SK-N-DZ (cell line): ENCODE measurements at regions not wholly inside any gene's neighbourhood (a gene's known extent, or its start where the extent isn't known, plus 50 kb on each side); places are given as distances from the start of the nearest gene placed in this dataset.
A peak's percentile ranks its signal among the peaks of the same experiment; 100 is the strongest.

Source experiments
- DNase-seq: peaks from one replicate; pipeline ENCODE4 v3.0.0-alpha.2; 2015; ENCODE audit warnings: low spot score

GRCh38 chr3:65233561-65233960 is 545.8 kb upstream of the ADAMTS9 start:
- no peak for DNase-seq

DNA sequence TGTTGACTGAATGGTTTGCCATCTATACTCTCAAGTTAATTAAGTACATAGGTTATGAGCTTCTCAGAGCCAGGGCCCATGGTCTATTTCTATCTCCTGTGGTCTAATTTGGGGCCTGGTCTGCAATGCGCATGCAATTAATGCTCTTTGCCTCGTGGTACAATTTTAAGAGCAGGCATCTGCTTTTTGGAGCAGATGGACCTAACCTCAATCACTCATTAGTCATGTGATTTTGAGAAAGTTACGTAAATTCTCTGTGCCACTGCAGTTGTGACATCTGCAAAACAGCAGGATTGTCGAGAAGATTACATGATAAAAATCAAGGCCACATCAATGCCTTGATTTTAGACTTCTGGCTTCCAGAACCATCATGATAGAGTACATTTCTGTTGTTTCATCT is 543.7 kb upstream of the ADAMTS9 start:
- peak; percentile 93 for DNase-seq

DNA sequence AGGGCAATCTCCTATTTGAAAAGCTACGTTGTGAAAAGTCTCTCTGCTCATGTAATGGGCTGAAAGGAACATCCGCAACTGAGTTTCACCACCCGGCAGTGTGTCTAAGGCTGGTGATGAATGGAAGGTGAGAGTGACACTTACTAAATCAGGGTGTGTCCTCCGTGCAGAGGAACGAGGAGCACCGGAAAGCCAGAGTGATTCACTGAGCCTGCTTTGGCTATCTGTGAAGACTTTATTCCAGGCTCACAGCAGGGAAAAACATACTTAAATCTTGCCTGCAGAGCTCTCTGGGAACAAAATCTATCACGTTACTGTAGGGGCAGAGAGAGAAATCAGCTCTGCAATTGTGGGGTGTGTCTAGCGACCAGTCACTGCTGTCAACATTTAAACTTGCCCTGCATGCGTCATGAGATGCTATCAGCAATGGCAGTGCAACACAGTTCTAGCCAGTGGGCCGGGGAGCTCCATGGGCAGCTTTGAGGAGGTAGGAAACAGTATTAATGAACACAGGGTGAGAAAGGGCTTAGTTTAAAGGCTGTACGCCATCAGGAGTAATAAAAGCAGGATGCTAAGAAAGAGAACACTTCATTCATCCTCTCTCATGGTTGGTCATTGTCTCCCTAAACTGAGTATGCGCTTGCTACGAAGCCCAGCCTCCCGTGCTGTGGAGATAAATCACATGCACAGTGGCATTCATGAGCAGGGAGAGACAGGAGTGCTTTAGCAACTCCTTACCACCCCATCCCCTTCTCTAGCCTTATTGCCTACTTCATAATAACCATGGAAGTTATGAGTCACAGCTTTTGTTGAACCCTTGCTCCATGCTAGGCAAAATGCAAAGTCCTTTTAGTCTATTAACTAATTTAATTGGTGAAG is 542.7 kb upstream of the ADAMTS9 start:
- DNase-seq: peak; percentile 34

DNA sequence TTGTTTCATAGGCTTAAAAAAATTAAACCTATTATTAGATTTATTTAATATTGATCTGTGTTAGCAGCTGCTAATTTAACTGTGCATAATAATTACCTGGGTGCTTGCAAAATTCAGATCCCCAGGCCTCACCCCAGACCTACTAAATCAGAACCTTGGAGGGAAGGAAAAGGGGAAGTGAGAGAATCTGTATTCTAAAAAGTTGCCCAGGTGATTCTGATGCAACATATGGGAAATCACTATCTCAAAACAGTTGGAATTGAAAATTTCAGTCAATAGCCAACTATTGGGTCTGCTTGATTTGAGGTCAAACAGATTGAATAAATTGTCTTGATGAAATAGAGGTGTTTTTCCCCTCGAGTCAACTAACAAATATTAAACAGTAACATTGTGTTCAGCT is 538.5 kb upstream of the ADAMTS9 start:
- DNase-seq: no peak

DNA sequence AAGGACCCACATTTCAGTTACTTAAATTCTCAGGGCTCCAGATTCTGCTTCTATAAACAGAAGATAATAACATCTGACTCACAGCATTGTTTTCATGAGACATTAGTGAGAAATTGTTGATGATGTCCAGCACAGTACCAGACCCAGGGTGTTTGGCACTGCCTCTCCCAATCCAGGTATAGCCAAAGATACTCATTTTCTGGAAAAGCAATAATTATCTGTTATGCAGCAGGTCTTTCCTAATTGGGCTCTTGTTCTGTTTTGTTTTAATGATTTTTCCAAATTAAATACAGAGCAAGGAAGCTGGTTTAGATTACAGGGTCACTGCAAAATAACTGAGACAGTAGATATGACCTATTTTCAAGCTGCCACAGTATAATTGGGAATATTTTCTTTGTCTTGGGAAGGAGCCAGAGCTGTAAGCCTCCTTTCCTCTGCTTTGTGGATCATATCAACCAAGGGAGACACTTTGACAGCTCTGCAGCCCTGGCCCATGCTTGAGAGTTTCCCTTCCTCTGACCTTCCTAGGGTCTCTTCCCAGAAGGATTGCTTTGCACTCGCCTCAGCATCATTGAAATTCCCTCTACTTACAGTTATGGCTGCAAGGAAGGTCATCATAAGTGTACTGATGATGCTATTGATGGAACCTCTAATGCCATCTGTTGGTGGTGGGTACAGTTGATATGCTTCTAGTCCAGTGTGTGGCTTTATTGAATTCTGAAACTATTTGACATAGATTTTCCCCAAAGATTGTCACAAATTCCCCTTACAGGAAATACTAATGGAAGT is 522.4 kb upstream of the ADAMTS9 start:
- peak; percentile 93 for DNase-seq

- peak; percentile 53 for DNase-seq
These were observed 514.6 kb upstream of the ADAMTS9 start for GRCh38 chr3:65202395-65202794.

- DNase-seq: no peak
These were observed 514.1 kb upstream of the ADAMTS9 start for GRCh38 chr3:65201926-65202325.

GRCh38 chr3:65200310-65200970 is 512.6 kb upstream of the ADAMTS9 start:
- DNase-seq: peak; percentile 52

DNA sequence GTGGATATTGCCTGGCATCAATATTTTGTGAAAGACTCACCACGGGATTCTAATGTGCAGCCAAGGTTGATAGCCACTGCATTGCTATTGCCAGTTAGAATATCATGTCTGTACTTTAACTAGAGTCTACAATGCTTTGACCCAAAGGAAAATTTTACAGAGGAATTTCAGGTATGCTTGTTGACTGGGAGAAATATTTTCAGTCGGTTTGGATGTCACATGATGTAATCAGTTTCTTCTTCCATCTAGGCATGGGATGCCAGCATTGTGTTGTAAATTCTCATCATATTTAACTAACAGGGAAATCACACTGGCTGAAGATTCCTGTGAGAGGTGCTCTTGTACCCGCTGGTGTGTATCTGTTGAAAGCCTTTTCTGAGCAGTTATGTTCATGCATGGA is 508.9 kb upstream of the ADAMTS9 start:
- no peak for DNase-seq

DNA sequence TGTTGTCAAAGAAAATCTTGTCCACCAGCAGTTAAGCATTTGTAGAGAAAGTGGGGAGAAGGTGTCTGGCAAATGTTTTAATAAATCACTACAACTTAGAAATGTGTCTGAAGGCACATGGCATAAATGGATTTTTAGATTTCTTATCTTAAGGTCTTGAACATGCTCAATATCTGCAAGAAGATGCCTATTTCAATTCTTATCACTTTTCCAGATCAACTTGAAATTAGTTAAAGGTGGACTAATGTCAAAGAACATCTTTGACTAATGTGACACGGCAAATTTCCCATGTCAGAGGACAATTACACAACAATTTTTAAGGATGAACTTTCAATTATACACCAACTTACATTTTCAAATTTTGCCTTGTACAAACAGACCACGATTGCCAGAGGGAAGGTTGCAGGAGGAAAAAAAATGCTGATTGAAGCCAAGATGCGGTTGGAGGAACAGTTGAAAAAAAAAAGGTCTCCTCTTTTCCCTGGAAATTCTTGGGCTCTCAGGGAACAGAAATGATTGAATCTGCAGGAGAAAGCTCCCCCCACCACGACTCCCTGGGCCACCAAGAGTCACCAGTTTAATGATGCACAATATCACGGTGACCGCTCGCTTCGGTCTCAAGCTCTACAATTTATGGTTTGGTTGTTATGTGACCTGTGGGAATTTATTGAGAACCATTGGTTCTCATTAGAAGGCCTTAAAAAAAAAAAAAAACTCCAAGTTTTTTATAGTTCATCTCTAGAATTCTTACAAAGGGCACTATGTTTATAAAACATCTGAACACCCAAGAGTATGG is 507.6 kb upstream of the ADAMTS9 start:
- DNase-seq: peak; percentile 95

DNA sequence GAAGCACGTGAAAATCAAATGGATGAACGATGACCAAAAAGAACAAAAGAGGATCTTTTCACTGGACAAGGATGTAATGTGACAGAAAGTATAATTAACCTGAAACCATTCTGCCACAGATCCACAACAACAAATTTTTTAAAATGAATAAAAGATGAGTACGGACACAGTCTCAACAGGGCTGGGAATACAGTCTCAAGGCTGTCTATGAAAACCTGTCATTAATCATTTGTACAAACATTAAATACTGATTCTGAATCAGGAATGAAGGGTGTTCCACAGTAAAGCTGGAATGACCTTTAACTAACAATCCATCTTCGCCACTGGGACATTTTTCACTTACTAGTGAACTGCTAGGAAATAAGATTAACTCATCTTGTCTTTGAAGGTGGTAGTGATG is 506.9 kb upstream of the ADAMTS9 start:
- DNase-seq: no peak

GRCh38 chr3:65194047-65194714 is 506.4 kb upstream of the ADAMTS9 start:
- DNase-seq: no peak

DNA sequence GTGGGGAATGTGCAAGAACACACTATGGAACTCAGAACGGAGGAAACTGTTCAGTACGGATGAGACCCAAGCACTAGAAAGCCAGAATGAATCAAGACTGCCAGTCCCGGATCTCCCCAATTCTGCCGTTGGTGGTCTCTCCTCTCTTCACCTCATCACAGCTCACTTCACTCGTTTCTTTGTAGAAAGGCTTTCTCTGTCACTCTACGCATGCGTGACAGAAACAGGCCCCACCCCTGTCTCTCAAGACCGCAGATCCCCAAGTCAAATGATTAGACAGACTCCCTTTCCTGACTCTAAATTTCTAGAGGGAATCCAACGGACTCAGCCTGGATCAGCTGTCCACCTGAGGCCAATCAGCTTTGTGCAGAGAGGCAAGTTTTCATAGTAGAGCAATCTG is 505.7 kb upstream of the ADAMTS9 start:
- DNase-seq: no peak

- DNase-seq: no peak
These were observed 502.3 kb upstream of the ADAMTS9 start for GRCh38 chr3:65190111-65190510.

DNA sequence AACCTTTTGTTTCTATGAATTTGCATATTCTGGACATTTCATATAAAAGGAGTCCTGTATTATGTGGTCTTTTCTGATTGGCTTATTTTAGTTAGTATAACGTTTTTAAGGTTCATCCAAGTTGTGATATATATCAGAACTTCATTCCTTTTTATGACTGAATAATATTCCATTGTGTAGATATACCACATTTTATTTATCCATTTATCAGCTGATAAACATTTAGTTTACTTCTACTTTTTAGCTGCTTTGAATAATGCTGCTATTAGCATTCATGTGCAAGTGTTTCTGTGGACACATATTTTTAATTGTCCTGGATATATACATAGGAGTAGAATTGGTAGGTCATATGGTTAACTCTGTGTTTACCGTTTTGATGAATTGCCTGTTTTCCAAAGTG is 498.5 kb upstream of the ADAMTS9 start:
- no peak for DNase-seq

DNA sequence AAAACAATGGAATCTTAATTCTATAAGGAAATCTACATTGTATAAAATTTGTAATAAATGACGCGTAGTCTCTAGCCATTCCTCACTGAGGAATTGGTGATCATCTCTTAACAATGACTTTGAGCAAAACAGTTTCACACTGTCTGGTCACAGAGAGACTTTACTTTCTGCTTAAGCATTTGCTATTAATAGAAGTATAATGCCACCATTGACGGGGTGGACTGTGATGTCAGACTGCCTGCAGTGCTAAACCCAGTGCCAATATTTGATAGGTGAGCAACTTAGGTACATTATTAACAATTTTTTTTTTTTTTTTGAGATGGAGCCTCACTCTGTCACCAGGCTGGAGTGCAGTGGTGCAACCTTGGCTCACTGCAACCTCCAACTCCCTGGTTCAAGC is 494.9 kb upstream of the ADAMTS9 start:
- DNase-seq: no peak

- DNase-seq: no peak
These were observed 494.3 kb upstream of the ADAMTS9 start for GRCh38 chr3:65182085-65182484.

GRCh38 chr3:65181391-65181871 is 493.6 kb upstream of the ADAMTS9 start:
- DNase-seq: no peak

DNA sequence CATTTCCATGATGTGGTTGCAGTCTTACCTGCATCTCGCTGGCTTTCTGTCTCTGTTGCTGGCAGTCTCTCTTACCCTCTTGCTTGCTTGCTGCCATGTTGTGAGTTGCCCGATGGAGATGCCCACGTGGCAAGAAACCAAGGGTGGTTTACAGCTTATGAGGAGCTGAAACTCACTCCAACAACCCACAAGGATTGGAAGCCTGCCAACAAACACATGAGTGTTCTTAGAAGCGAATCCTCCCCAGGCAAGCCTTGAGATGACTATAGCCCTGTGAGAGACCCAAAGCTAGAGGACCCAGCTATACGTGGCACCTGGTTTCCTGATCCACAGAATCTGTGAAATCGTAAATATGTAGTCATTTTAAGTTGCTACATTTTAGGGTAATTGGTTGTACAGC is 490.9 kb upstream of the ADAMTS9 start:
- DNase-seq: no peak

DNA sequence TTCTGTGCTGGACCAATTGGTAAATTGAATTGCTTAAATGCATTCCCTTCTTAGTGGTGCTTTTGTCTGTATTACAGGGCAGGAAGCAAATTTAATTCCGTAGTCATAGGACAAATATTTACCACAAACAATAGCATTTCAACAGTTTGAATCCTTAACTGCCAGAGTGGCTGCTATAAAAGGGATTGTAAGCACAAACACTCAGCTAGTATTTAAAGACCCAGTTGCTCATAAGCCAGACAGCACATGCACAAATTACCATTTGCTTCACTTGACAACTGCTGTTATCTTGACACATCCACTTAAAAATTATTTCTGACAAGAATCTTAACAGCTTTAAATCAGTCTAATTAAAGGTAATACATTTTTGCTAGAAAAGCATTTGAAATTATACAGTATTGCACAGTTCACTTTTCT is 490.2 kb upstream of the ADAMTS9 start:
- peak; percentile 68 for DNase-seq

- DNase-seq: peak; percentile 27
These were observed 486.9 kb upstream of the ADAMTS9 start for GRCh38 chr3:65174713-65175112.
